ENCODE measurements at regions not wholly inside any gene's neighbourhood (a gene's known extent, or its start where the extent isn't known, plus 50 kb on each side); places are given as distances from the start of the nearest gene placed in this dataset.

DNA sequence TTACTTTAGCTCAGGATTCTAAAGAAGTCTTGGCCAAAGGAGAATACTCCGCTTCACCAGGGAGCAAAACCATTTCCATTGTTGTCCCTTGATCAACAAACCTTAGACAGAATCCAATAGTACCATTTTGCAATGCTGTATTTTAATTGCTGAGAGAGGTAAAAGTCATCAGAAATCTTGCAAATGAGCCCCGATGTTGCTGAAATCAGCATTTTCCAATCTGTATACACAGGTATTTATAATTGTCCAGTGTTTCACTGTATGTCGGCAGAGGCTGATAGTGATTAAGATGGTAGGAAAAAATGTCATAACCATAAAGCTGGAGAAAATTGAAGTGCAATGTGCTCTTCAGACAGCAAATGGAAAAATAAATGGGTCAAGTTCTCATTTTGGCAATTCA, 170.0 kb upstream of the ARL4C start:
- TF ChIP-seq POLR2A (IDR thresholded peaks at IDR 0.05), result no peak
- TF ChIP-seq, protein P1, sequence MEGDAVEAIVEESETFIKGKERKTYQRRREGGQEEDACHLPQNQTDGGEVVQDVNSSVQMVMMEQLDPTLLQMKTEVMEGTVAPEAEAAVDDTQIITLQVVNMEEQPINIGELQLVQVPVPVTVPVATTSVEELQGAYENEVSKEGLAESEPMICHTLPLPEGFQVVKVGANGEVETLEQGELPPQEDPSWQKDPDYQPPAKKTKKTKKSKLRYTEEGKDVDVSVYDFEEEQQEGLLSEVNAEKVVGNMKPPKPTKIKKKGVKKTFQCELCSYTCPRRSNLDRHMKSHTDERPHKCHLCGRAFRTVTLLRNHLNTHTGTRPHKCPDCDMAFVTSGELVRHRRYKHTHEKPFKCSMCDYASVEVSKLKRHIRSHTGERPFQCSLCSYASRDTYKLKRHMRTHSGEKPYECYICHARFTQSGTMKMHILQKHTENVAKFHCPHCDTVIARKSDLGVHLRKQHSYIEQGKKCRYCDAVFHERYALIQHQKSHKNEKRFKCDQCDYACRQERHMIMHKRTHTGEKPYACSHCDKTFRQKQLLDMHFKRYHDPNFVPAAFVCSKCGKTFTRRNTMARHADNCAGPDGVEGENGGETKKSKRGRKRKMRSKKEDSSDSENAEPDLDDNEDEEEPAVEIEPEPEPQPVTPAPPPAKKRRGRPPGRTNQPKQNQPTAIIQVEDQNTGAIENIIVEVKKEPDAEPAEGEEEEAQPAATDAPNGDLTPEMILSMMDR (IDR thresholded peaks at IDR 0.05), result no peak
- intact Hi-C loops (cut with DNase I), result no loop called here
- H3K4me3 ChIP-seq, result no peak overlapping the region
- no peaks in the 10 kb centered on the region for H3K27me3 ChIP-seq
- ATAC-seq (no peak), DNase-seq (no peak)
- peaks cover 0 to 10% (median 0%) of the 10 kb centered on the region in 12 donors for H3K9me3 ChIP-seq
- H3K36me3 ChIP-seq, result no peaks in the 10 kb centered on the region
- no peak overlapping the region for H3K27ac ChIP-seq
- WGBS, 4 donors, result 95 to 99% (median 97%) methylated on average over 3 of the region's 3 CpGs
- H3K4me1 ChIP-seq, result peaks cover 0 to 11% (median 0%) of the 10 kb centered on the region in 12 donors

DNA sequence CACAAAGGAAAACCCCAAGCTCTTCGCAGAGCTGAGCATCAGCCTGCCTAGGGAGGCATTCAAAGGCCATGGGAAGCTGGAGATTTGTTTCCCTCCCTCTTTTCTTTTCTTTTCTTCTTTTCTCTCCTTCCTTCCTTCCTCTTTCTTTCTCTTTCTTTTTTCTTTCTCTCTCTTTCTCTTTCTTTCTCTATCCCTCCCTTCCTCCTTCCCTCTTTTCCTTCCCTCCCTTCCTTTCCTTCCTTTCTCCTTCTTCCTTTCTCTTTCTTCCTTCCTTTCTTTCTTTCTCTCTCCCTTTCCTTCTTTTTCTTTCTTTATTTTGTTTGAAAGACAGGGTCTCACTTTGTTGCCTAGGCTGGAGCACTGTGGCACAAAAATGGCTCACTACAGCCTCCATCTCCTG, 168.4 kb upstream of the ARL4C start:
- H3K36me3 ChIP-seq, result no peaks in the 10 kb centered on the region
- WGBS, 4 donors, result 76 to 92% (median 83%) methylated on average over 1 of the region's 1 CpG

DNA sequence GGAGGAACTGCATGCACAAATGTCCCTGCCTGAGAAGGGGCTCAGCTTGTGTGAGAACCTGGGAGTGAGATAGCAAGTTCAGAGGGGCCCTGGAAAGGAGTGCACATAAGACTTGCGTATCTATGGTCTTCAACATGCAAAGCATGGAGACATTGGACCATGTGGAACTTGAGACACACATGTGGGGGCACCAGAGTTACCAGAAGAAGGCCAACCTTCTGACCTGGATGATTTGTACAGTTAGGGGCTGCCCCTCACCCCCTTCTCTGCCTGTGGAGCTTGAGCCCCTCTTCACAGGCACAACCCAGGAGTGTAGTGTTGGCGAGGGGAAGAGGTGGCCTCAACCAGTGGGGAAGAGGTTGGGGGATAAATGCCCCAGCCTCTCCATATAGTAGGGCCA, 165.0 kb upstream of the ARL4C start:
- H3K4me1 ChIP-seq, result no peaks in the 10 kb centered on the region
- ATAC-seq, result no peak
- no peak overlapping the region for H3K27ac ChIP-seq
- TF ChIP-seq, protein P1 (IDR thresholded peaks at IDR 0.05), result no peak
- TF ChIP-seq POLR2A (IDR thresholded peaks at IDR 0.05), result no peak
- peaks cover 0 to 22% (median 0%) of the 10 kb centered on the region in 12 donors for H3K9me3 ChIP-seq
- 44 to 64% (median 49%) methylated on average over 2 of the region's 2 CpGs for WGBS, 4 donors
- H3K36me3 ChIP-seq, result no peaks in the 10 kb centered on the region
- DNase-seq, result no peak
- H3K4me3 ChIP-seq, result no peak overlapping the region
- intact Hi-C loops (cut with DNase I), result no loop called here
- no peaks in the 10 kb centered on the region for H3K27me3 ChIP-seq

More for the DNA sequence above, 168.4 kb upstream of the ARL4C start:
- Histone ChIP-seq H3K27ac (no peak overlapping the region), H3K4me3 (no peak overlapping the region), H3K27me3 (no peaks in the 10 kb centered on the region), H3K4me1 (peaks cover 0 to 11% (median 0%) of the 10 kb centered on the region in 12 donors), H3K9me3 (peaks cover 0 to 10% (median 0%) of the 10 kb centered on the region in 12 donors)
- intact Hi-C loops (cut with DNase I), result no loop called here
- ATAC-seq, result no peak
- no peak for DNase-seq
- no peak for TF ChIP-seq POLR2A (IDR thresholded peaks at IDR 0.05)
- TF ChIP-seq, protein P1 (IDR thresholded peaks at IDR 0.05), result no peak

DNA sequence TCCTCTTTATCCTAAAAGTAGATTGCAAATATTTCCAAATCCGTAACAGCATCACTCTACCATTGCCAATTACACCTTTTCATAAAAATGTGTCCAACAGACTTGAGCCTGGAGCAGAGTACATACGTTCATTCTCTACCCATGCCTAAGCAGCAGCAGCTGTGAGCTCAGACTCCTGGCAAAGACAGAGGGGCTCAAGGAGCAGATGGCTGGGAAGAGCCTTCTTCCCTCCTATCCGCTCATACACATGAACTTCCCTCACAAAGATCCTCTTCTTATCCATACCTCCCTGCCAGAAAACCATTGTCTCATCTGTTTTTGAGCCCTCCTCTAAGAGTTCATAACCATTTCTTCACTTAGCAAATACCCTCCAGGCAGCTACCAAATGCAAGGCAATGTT, 164.3 kb upstream of the ARL4C start:
- Histone ChIP-seq H3K27ac (no peak overlapping the region), H3K27me3 (no peaks in the 10 kb centered on the region), H3K4me3 (no peak overlapping the region), H3K4me1 (no peaks in the 10 kb centered on the region), H3K9me3 (peaks cover 0 to 22% (median 0%) of the 10 kb centered on the region in 12 donors), H3K36me3 (no peaks in the 10 kb centered on the region)
- WGBS, 4 donors, result 77 to 81% (median 79%) methylated on average over 3 of the region's 3 CpGs
- intact Hi-C loops (cut with DNase I), result no loop called here
- TF ChIP-seq, protein P1 (IDR thresholded peaks at IDR 0.05), result no peak
- ATAC-seq (no peak), DNase-seq (no peak)

Measured in heart left ventricle (tissue), 16 donors.